OCI-LY7 (cell line): ENCODE measurements at regions not wholly inside any gene's neighbourhood (a gene's known extent, or its start where the extent isn't known, plus 50 kb on each side); places are given as distances from the start of the nearest gene placed in this dataset.

ENCODE experiments used
- BruUV-seq: library from RNA; stranded (reverse); fragments of 400-500 nt; replicated peaks from 2 replicates; lab custom pipeline; 2021; lab: Mats Ljungman, UMichigan
- CTCF ChIA-PET: fragments of 300-600 bp; sonication (Branson Sonifier 250); formaldehyde crosslinking; loops from one replicate; lab custom pipeline; 2022; ENCODE audit warnings: antibody characterized with exemption; ENCODE audit not compliant: unreplicated experiment; lab: Charles Lee
- POLR2A ChIA-PET: fragments of 300-600 bp; sonication (Branson Sonifier 250); formaldehyde crosslinking; loops from one replicate; lab custom pipeline; 2022; ENCODE audit warnings: antibody characterized with exemption; lab: Charles Lee
- DNase-seq: peaks from one replicate; pipeline ENCODE4 v3.0.0-alpha.2; 2015; ENCODE audit warnings: low spot score
- H2AFZ ChIP-seq: fragments of 200-600 bp; sonication (generic), shearing (Covaris generic); 2 replicates; pipeline ENCODE4 v1.6.1; 2014; ENCODE audit warnings: mild to moderate bottlenecking, antibody characterized with exemption, low read length, moderate library complexity
- H3K27ac ChIP-seq: fragments of 200-600 bp; sonication (generic); 2 replicates; pipeline ENCODE4 v1.5.1; 2014; ENCODE audit warnings: mixed run types, low read depth, mild to moderate bottlenecking, moderate library complexity, low read length, inconsistent platforms; ENCODE audit not compliant: poor library complexity, severe bottlenecking
- H3K36me3 ChIP-seq: fragments of 200-600 bp; sonication (generic); 2 replicates; pipeline ENCODE4 v1.6.1; 2014; ENCODE audit warnings: mild to moderate bottlenecking, antibody characterized with exemption, low read length, moderate library complexity, mixed read lengths; ENCODE audit not compliant: insufficient read depth
- H3K4me1 ChIP-seq: fragments of 200-600 bp; sonication (generic); 2 replicates; pipeline ENCODE4 v1.5.1; 2014; ENCODE audit warnings: mild to moderate bottlenecking, low read length; ENCODE audit not compliant: insufficient read depth, poor library complexity, severe bottlenecking
- H3K4me2 ChIP-seq: fragments of 200-600 bp; sonication (generic); 2 replicates; pipeline ENCODE4 v1.6.1; 2014; ENCODE audit warnings: mild to moderate bottlenecking, low read length
- H3K4me3 ChIP-seq: fragments of 200-600 bp; sonication (generic); 2 replicates; pipeline ENCODE4 v1.5.1; 2014; ENCODE audit warnings: mild to moderate bottlenecking, low read depth, low read length; ENCODE audit not compliant: poor library complexity, severe bottlenecking
- H3K79me2 ChIP-seq: fragments of 200-600 bp; sonication (generic); 2 replicates; pipeline ENCODE4 v1.6.1; 2016; ENCODE audit warnings: low read depth, mild to moderate bottlenecking, low read length, moderate library complexity, mixed read lengths; ENCODE audit not compliant: insufficient read depth
- H3K9me2 ChIP-seq: fragments of 200-600 bp; sonication (generic); 2 replicates; pipeline ENCODE4 v1.6.1; 2016; ENCODE audit warnings: mild to moderate bottlenecking, low read length, mixed read lengths; ENCODE audit not compliant: insufficient read depth
- H3K9me3 ChIP-seq: fragments of 200-600 bp; sonication (generic); 2 replicates; pipeline ENCODE4 v1.6.1; 2014; ENCODE audit warnings: mild to moderate bottlenecking, mixed run types, low read length, mixed read lengths
- H4K20me1 ChIP-seq: fragments of 200-600 bp; sonication (generic); 2 replicates; pipeline ENCODE4 v1.6.1; 2014; ENCODE audit warnings: mild to moderate bottlenecking, antibody characterized with exemption, low read length, moderate library complexity, mixed read lengths; ENCODE audit not compliant: insufficient read depth
- CTCF ChIP-seq: fragments of 200-600 bp; sonication (generic); conservative IDR thresholded peaks from 2 replicates; pipeline ENCODE4 v1.5.1; 2014; ENCODE audit warnings: mild to moderate bottlenecking, antibody characterized with exemption, low read length, moderate library complexity, mixed read lengths
- EZH2phosphoT487 ChIP-seq: fragments of 200-600 bp; sonication (generic); IDR thresholded peaks from 2 replicates; pipeline ENCODE4 v1.6.1; 2018; ENCODE audit warnings: low read depth, borderline replicate concordance, mild to moderate bottlenecking, mixed run types, antibody characterized with exemption, low read length, moderate library complexity, mixed read lengths
- intact Hi-C: fragments of 100-400 bp; cut with micrococcal nuclease; formaldehyde crosslinking; loops from one replicate; pipeline ENCODE4 v1.10.0; 2022; ENCODE audit not compliant: unreplicated experiment

- Histone ChIP-seq H3K4me3 (no peak overlapping the region), H2AFZ (no peak overlapping the region), H4K20me1 (no peaks in the 10 kb centered on the region), H3K4me2 (no peak overlapping the region), H3K9me2 (no peaks in the 10 kb centered on the region), H3K9me3 (no peaks in the 10 kb centered on the region), H3K36me3 (no peaks in the 10 kb centered on the region), H3K79me2 (no peaks in the 10 kb centered on the region), H3K4me1 (no peaks in the 10 kb centered on the region), H3K27ac (no peak overlapping the region)
- CTCF ChIA-PET = no interaction called here
- BruUV-seq = no TSS peak
- TF ChIP-seq EZH2phosphoT487 (no peak), CTCF (no peak)
- DNase-seq = no peak
- POLR2A ChIA-PET = no interaction called here
- intact Hi-C loops = no loop called here
Observed at GRCh38 chr11:109302591-109303334, 119.2 kb upstream of the C11orf87 start.

GRCh38 chr11:109303342-109303741, 118.6 kb upstream of the C11orf87 start:
- H3K27ac ChIP-seq = no peak overlapping the region
- TF ChIP-seq EZH2phosphoT487 = no peak
- no peak for TF ChIP-seq CTCF
- no peaks in the 10 kb centered on the region for H3K4me1 ChIP-seq
- no peaks in the 10 kb centered on the region for H3K79me2 ChIP-seq
- POLR2A ChIA-PET = no interaction called here
- H3K4me2 ChIP-seq = no peak overlapping the region
- H3K9me2 ChIP-seq = no peaks in the 10 kb centered on the region
- intact Hi-C loops = no loop called here
- no peak for DNase-seq
- CTCF ChIA-PET = no interaction called here
- no peaks in the 10 kb centered on the region for H3K36me3 ChIP-seq
- no TSS peak for BruUV-seq
- H3K9me3 ChIP-seq = no peaks in the 10 kb centered on the region
- no peaks in the 10 kb centered on the region for H4K20me1 ChIP-seq
- H3K4me3 ChIP-seq = no peak overlapping the region
- H2AFZ ChIP-seq = no peak overlapping the region

- BruUV-seq = no TSS peak
- CTCF ChIA-PET = no interaction called here
Observed at GRCh38 chr11:109304159-109304558, 117.8 kb upstream of the C11orf87 start.

More at GRCh38 chr11:109304159-109304558, 117.8 kb upstream of the C11orf87 start:
- H4K20me1 ChIP-seq = no peaks in the 10 kb centered on the region
- no peak overlapping the region for H3K4me2 ChIP-seq
- H3K79me2 ChIP-seq = no peaks in the 10 kb centered on the region
- H3K36me3 ChIP-seq = no peaks in the 10 kb centered on the region
- TF ChIP-seq EZH2phosphoT487 = no peak
- no peak for TF ChIP-seq CTCF
- no peak for DNase-seq
- no peak overlapping the region for H2AFZ ChIP-seq
- H3K27ac ChIP-seq = no peak overlapping the region
- no peaks in the 10 kb centered on the region for H3K9me3 ChIP-seq
- H3K9me2 ChIP-seq = no peaks in the 10 kb centered on the region
- H3K4me3 ChIP-seq = no peak overlapping the region
- intact Hi-C loops = no loop called here
- POLR2A ChIA-PET = no interaction called here
- H3K4me1 ChIP-seq = no peaks in the 10 kb centered on the region
